NCI-H2081 treated with DMSO at 0.1 percent for 48 hours (cell line): ENCODE measurements at regions not wholly inside any gene's neighbourhood (a gene's known extent, or its start where the extent isn't known, plus 50 kb on each side); places are given as distances from the start of the nearest gene placed in this dataset.

Experiments
- DNase-seq: peaks from one replicate; lab custom pipeline; 2025; lab: John Stamatoyannopoulos, UW

DNA sequence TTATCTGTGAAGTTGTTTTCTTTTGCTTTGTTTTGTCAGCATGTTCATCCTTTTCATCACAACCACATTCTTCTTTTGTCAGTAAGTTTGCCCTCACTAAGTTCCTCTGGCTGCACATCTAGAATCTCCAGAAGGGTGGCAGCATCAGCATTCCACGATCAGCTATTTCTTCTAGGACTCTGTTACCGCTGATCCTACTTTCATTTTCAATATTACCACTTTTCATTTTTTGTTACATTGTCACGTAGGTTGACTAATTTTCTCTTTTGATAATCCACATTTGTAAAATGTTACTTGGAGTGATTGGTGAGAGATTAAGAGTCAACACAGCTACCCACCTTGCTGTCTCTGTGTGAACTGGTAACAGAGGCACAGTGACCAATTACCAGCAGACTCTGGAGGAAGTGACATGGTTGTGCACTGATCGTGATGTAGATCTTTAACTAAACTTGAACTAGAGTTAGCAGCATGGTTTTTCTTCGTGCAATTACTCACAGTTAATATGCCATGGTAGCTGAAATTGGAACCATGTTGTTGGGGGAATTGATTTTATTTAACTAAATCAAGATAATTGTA lies 307.9 kb upstream of the SLC35B3 start:
- DNase-seq, result no peak

DNA sequence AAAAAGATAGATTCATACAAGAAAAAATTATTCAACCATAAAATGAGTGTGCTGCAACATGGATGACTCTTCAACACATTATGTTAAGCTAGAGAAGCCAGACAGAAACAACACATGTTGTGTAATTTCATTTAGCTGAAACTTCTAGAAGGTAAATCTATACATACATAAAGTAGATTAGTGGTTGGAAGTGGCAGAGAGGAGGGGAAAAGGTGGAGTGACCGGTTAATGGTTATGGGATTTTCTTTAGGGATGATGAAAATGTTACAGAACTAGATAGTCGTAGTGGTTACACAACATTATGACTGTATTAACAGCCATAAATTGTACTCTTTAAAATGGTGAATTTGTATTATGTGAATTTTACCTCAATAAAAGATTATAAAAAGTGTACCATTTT lies 304.1 kb upstream of the SLC35B3 start:
- DNase-seq, result no peak

DNA sequence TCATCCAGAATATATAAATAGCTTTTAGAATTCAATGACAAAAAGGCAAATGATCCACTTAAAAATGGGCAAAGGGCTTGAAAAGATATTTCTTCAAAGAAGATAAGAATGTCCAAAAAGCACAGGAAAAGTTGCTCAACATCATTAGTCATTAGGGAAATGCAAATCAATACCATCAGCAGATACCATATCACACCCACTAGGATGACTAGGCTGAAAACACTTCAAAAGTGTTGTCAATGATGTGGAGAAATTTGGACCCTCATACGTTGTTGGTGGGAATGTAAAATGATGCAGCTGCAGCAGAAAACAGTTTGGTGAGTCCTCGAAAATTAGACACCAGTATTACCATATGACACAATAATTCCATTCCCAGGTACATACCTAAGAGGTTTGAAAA lies 303.6 kb upstream of the SLC35B3 start:
- DNase-seq, result no peak

DNA sequence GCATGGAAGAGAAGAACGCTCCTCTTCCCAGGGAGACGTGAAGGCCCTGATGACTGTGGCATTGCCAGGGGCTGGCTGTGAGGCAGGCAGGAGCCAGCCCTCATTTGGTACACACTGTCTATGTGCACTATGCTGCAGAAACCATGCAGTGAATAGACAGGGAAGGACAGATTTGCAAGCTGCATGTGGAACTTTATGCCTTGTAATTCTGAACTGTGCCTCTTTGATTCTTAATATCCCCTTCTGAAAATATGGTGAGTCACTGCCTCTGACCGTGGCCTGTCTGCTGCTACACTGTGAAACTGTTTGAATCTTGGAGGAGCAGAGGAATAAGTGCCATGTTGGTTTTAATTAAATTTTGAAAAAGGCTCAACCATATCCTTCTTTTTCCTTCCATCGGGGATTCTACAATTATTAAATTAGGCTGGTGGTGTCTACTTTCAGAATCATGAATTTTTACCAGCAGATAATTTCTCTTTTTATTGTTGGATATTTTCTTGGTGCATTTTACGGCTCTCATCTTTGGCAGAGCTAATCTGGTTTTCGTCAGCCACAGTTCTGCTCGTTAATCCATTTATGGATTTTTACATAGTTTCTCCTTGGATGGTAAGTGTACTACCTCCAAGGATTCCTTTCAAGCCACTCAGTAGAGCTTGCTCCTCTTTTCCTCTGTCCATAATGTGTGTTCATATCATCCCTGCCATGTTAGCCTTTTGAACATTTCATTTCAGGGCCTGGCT lies 301.0 kb upstream of the SLC35B3 start:
- DNase-seq, result no peak

DNA sequence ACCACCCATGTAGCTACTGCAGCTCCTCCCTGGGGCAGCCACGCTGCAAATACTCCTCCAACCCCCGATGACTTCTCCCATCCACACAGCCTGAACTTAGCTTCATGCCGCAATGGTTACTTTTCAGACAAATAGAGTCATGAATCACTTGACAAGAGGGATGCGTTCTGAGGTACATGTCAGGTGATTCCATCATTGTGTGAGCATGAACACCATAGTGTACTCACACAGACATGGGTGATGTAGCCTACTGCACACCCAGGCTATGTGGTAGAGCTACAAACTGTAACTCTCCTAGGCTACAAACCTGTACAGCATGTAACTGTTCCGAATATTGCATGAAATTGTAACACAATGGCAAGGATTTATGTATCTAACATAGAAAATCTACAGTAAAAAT lies 298.5 kb upstream of the SLC35B3 start:
- DNase-seq, result no peak

DNA sequence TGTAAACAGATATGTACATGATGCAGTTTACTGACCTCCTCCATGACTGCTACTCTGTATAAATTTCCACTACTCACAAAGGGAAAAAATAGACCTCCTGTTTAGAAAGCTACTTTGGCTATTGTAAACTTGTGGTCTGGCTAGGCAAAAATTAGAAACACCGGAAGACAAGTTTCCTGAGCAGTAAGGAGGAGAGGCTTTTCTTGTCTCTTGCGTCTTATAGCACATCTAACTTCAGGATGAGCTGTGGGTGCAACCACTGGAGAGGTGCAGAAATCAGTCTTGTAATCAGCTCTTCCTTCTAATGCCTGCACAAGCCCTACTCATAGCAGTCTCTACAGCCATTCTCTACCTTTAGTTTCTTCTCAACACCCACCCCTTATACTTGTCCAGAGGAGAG lies 296.5 kb upstream of the SLC35B3 start:
- DNase-seq, result no peak

DNA sequence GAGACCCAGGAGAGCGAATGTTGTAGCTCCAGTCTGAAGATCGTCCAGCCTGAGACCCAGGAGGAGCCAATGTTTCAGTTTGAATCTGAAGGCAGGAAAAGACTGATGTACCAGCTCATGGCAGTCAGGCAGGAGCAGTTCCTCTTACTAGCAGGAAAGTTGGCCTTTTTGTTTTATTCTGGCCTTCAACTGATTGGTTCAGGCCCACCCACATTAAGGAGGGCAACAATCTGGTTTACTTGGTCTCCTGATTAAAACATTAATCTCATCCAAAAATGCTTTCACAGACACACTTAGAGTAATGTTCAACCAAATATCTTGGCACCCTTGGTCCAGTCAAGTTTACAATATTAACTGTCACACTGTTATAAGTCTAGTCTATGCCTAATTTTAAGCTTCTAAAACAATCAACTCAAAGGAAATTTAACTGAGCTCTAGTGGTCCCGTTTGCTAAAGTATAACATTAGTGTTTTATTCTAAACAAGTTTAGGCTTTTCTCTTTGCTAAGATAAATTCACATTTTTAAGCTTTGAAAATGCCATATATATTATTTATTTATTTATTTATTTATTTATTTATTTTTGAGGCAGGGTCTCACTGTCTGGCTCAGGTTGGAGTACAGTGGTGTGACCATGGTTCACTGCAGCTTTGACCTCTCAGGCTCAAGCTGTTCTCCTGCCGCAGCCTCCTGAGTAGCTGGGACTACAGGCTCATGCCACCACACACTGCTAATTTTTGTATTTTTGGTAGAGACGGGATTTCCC lies 275.5 kb upstream of the SLC35B3 start:
- DNase-seq, result no peak

DNA sequence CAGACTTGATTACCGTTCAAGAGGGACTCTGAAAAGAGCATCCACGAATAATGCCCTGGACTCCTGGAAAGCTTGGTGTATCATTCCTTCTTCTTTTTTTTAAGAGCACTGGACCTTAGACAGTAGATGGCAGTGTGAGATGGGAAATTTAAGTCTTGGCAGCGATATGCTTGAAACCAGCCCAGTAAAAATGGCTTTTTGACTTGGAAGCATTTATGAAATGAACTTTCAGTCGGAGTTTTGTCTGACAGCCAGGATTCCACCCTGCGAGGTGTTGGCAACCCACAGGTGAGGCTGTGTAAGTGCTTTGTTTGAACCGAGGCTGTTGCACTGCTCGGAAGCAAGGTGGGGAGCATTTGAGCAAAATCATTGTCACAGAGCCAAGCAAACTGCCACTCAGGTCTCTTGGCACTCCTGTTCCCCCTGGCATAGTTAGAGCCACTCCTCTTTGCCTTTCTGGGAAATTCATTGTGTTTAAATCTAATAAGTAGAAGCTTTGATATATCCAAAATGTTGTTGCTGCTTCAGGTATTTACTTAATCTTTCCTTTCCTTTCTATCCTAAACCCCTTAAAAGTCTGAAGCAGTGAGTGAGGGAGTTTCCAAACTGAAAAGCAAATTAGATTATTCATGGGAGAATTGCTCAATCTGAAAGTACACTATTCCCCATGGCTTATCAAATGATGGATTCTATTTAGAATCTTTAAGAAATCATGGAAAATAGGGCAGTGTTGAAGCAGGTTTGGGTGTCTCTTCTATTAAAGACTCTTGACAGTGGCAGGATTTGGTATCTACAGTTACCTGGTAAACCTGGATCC lies 272.8 kb upstream of the SLC35B3 start:
- DNase-seq, result peak; percentile 66

DNA sequence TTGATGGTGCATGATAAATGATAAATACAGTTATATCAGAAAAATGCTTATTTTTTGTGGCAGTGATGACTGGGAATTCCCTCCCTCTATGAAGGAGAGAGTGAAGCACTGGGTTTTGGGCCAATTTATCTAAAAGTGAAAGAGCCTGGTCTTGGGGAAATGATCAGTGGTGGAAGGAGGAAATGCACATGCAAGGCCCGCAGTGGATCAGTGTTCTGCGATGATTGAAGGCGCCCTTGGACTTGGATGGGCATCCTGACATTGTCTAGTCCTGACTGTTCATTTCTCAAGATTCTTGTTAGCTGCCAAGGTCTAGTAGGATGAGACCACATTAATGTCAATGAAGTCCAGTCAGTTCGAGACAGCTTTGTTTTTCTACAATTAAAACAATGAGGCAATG lies 272.0 kb upstream of the SLC35B3 start:
- DNase-seq, result no peak

DNA sequence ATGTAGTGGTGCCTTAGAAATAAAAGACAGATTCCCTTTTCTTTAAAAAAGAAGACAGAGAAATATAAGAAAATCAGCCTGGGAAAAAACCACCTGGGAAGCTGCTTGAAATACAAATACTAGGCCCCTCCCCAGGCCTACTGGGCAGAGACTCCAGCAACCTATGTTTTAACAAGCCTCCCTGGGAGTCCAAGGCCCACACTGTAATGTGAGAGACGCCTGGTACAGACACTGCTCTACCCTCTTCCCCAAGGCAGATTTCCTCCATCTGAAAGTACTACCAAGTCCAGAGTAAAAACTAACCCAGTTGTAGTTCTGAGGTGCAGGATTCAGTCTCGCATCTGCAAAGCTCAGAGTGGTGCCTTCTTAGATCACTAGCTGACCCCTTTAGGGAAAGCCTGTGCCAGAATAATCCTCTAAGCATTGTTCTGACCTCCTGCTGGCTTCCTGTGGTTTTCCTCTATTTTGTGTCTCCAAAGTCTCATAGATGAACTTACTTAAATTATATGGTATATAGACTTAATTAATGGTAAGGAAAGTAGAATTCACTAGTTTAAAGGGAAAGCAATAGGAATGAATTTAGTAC lies 270.2 kb upstream of the SLC35B3 start:
- DNase-seq, result no peak

DNA sequence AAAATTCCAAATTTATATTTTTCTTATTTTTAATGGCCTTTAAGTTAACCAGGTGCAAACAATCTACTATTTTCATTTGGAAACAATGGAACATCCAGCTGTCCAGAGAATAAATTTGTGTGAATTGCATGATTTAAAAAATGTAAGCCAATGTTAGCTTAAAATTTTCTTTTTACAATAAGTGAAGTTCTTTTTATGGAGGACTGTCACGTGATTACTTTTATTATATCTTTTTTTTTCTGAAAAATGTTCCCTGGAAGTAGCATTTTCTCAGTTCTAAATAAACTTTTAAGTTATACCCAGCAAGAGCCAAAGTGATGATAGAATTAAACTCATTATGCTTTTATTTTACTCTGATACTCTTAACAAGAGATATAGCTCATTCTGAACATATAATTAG lies 267.7 kb upstream of the SLC35B3 start:
- no peak for DNase-seq

DNA sequence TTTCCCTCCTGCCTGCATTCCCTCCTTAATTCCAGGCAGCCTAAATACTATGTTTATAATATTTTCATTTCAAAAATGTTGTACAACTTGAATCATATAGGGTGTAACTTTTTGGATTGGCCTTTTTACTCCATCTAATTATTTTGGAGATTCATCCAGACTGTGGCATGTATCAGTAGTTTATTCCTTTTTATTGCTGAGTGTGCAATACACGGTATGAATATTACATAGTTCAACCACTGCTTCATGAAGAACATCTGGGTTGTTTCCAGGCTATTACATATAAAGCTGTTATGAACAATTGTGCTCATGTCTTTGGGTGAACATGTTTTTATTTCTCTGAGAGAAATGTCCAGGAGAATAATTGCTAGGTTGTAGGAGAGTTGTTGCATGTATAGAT lies 253.5 kb upstream of the SLC35B3 start:
- DNase-seq, result no peak

DNA sequence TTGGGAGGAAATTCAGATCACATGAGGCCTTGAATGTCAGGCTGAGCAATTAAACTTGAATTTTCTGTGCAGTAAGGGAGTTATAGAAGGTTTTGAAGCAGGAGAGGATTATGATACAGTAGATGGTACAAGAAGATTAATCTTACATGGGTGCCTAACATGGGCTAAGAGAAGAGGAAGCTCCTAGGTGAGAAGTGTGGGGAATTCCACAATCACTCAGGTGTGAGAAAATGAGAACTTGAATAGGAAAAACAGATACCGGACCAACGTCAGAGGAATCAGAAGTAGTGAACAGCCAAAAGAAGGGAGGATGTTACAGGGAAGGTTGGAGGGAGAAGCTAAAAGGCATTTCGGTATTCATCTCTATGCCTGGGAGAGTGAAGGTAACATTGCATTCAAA lies 250.7 kb upstream of the SLC35B3 start:
- DNase-seq, result no peak

DNA sequence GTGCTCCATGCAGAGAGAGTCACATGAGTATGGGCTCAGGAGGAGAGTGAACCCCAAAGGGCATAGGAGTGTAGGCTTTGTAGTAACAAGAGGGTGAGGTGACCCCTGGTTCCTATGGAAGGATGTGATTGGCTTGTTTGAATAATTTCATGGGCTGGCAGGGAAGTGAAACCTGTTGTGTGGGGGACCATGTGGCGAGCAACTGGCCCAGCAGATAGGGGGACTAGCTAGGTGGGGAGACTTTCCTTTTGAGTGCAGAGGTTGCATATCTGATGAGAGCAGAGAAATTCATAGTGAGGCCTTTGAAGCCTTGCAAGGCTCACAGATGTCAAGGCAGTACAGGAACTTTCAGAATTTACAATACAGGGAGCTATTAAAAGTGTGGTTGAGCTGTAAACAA lies 247.9 kb upstream of the SLC35B3 start:
- no peak for DNase-seq

DNA sequence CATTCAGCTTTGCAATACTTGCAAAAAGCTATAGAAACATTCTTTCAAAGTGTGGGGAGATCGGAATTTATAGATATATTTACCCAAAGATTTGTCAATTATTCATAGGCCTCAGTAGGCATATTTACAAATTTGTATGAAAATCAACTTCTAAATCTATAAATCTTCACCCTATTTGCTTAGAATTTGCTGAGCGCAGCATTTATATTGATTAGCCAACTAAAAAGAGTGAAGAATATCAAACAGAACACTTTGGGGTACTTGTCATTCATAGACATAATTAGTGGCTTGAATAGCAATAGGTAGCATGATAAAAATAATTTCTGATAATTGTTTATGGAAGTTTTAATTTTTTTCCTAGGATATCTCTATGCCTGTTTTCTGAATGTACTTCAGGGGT lies 244.5 kb upstream of the SLC35B3 start:
- DNase-seq, result no peak

DNA sequence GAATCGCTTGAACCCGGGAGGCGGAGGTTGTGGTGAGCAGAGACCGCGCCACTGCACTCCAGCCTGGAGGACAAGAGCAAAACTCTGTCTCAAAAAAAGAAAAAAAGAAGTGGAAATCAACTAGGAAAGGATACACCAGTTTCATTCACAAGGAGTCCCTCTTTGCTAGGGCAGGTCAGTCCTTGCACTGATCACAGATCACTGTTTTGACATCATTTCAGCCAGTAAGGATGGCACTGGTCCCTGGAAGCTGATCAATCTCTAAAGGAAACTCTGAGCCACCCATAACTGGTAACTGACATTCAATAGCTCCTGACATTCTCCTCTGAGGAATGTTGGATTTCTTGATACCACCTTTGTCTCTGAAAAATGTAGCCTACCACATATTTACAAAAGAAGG lies 243.1 kb upstream of the SLC35B3 start:
- DNase-seq, result no peak

DNA sequence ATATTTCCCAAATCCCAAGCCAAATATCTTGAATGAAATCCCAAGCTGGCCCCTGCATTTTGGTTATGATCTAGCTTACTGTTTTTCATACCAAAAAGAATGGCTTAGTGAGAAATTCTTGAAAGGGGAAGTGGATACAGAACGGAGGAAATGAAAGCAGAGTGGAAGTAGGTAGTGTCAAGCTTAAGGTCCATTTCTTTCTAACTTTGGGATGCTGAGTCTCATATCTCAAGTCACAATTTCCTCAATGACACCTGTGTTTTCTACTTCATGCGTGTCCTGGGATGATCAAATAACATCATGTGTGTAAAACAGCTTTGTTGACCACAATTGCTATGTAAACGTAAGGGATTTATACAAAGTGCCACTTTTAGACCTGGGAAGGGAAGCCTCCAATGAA lies 238.8 kb upstream of the SLC35B3 start:
- no peak for DNase-seq

DNA sequence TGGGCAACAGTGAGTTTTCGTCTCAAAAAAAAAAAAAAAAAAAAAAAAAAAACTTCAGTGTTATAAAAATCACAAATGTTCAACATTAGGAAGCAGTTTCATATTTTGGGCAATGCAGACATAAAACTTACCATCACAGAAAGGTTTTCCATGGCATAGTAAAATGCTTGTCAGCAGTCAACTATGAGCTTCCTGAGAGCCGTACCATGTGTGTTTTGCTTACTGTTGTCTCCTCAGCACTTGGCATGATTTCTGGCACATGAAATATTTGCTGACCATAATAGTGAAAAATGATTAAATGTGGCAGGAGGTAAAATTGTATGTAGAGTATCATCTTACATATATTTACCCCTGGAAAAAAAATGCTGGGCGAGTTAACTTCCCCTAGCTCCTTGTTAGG lies 237.5 kb upstream of the SLC35B3 start:
- DNase-seq, result no peak

DNA sequence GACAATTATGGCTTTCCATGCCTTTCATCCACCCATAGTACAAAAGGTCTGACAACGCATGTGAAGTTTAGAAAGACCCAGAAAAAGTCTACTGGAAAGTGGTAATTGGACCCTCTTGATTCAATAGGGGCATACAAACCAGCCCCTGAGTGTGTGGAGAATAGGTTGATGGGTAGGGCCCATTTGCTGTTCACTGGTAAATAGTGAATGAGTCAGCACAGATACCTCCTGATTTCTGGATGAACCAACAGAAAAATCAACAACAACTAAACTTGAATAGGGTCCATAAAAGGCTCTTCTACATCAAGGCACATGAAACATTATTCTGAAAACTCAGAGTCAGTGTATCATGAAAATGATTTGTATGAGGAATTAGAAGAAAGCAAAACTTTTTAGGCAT lies 235.4 kb upstream of the SLC35B3 start:
- no peak for DNase-seq

DNA sequence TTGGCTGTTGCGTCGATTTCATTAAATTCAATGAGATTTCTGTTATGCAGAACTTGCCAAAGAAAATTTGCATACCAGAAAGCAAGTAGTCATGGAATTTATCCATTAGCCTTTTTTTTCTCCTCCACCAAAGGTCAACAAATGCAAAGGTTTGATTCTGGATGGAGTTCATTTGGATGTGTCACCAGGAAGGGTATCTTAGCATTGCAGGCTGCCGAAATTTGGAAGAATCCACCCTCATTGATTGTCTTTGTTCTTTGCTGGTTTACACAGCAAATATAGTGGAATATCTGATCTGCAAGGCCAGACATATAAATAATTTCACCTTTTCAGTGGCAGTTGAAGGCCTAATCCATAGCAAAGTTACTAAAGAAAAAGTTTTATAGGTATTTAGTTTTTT lies 229.4 kb upstream of the SLC35B3 start:
- no peak for DNase-seq

DNA sequence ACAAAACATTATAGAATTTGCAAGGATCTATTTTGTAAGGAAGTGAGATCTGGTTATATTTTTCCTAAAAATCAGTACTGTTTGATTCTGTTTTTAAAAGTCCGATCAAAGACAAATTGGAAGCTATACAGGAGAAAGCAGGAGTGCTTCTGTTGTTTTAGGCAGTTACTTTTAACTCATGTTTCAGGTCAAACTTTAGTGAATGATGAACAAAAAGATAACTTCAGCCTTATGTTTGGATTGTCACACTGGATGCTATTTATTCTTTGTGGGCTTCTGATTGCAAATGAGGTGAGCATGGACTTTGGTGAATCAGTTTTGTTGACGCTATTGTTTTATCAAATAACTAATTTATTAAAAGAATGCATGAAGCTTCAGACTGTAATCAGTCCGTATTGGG lies 228.7 kb upstream of the SLC35B3 start:
- DNase-seq, result no peak
